ENCODE measurements at regions not wholly inside any gene's neighbourhood (a gene's known extent, or its start where the extent isn't known, plus 50 kb on each side); places are given as distances from the start of the nearest gene placed in this dataset.

DNA sequence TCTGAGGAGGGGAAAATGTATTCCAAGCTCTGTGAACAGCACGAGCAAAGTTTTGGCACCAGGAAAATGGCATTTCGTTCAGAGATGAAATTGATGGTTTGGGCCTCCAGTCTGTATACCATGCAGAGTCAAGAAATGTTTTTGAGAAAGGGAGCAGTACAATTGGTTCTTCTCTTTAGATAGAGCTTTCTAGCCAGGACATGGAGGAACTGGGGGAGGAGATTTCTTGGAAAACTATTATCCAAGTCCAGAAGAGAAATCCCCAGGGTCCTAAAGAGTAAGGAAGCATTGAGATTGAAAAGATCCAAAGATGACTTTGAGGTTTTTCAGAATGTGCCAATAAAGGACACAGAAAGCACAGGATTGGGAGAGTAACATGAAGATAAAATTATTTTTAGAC, 432.4 kb downstream of the TNS1 start:
- 0% methylated on average over 2 of the region's 2 CpGs for WGBS (ENCODE audit: low lambda C conversion rate)
- POLR2A ChIA-PET, result no interaction called here
- intact Hi-C loops (cut with micrococcal nuclease; ENCODE audit: unreplicated experiment) (no loop called here), in situ Hi-C loops (cut with HindIII; ENCODE audit: extremely low pct_ligation_motif_present, low pct_unique_long_range_greater_than_20kb) (no loop called here)
- Histone ChIP-seq H3K27ac (ENCODE audit: extremely low read length, insufficient read depth, low read length) (no peak overlapping the region), H3K36me3 (replicated peaks in 1 of 2; ENCODE audit: control insufficient read depth in 1 of 2, insufficient read depth in 2 of 2, low read length in 2 of 2) (no peaks in the 10 kb centered on the region), H3K4me1 (ENCODE audit: insufficient read depth, low read length) (no peaks in the 10 kb centered on the region), H3K4me3 (replicated peaks in 1 of 3; ENCODE audit: insufficient read depth in 1 of 3, low read depth in 2 of 3, low read length in 3 of 3) (no peak overlapping the region), H4K20me1 (ENCODE audit: insufficient read depth, low read length) (no peaks in the 10 kb centered on the region; the same call in 1 of the 2 replicates), H3K4me2 (ENCODE audit: low read depth, low read length) (no peak overlapping the region), H2AFZ (ENCODE audit: low read length) (no peak overlapping the region), H3K79me2 (ENCODE audit: insufficient read depth, low read length) (no peaks in the 10 kb centered on the region), H3K27me3 (ENCODE audit: control insufficient read depth in 1 of 2, insufficient read depth in 2 of 2, low read length in 2 of 2) (no peaks in the 10 kb centered on the region; a peak in 1 of 5 replicates), H3K9me3 (ENCODE audit: low read length) (no peaks in the 10 kb centered on the region), H3K9ac (ENCODE audit: insufficient read depth, low read depth, low read length) (no peak overlapping the region)
- TF ChIP-seq, protein P1, sequence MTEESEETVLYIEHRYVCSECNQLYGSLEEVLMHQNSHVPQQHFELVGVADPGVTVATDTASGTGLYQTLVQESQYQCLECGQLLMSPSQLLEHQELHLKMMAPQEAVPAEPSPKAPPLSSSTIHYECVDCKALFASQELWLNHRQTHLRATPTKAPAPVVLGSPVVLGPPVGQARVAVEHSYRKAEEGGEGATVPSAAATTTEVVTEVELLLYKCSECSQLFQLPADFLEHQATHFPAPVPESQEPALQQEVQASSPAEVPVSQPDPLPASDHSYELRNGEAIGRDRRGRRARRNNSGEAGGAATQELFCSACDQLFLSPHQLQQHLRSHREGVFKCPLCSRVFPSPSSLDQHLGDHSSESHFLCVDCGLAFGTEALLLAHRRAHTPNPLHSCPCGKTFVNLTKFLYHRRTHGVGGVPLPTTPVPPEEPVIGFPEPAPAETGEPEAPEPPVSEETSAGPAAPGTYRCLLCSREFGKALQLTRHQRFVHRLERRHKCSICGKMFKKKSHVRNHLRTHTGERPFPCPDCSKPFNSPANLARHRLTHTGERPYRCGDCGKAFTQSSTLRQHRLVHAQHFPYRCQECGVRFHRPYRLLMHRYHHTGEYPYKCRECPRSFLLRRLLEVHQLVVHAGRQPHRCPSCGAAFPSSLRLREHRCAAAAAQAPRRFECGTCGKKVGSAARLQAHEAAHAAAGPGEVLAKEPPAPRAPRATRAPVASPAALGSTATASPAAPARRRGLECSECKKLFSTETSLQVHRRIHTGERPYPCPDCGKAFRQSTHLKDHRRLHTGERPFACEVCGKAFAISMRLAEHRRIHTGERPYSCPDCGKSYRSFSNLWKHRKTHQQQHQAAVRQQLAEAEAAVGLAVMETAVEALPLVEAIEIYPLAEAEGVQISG (CRISPR knock-in tag; IDR thresholded peaks at IDR 0.05), result no peak
- TF ChIP-seq PAWR (CRISPR knock-in tag; IDR thresholded peaks at IDR 0.05; ENCODE audit: borderline replicate concordance) (no peak), KAT2B (IDR thresholded peaks at IDR 0.05; ENCODE audit: borderline replicate concordance, low read depth, low read length) (no peak), MEIS1 (CRISPR knock-in tag; IDR thresholded peaks at IDR 0.05; ENCODE audit: borderline replicate concordance) (no peak), NR2F1 (CRISPR knock-in tag; IDR thresholded peaks at IDR 0.05) (no peak), ZNF782 (CRISPR knock-in tag; IDR thresholded peaks at IDR 0.05; ENCODE audit: borderline replicate concordance) (no peak), ZNF773 (CRISPR knock-in tag; IDR thresholded peaks at IDR 0.05; ENCODE audit: borderline replicate concordance) (no peak)
- DNase-seq (ENCODE audit: low spot score) (no peak), ATAC-seq (no peak), FAIRE-seq (no peak)
- CTCF ChIA-PET (ENCODE audit: low intra/inter-chr PET ratio, low total read pairs), result no interaction called here
- BruUV-seq (replicated peaks), result no TSS peak
